ENCODE measurements at regions not wholly inside any gene's neighbourhood (a gene's known extent, or its start where the extent isn't known, plus 50 kb on each side); places are given as distances from the start of the nearest gene placed in this dataset.

GRCh38 chr13:44293374-44293773, 80.2 kb upstream of the SERP2 start:
- H2BK20ac ChIP-seq (ENCODE audit: low read depth, low read length, poor library complexity, severe bottlenecking), result no peak overlapping the region
- no peak overlapping the region for H4K5ac ChIP-seq (ENCODE audit: insufficient read length, low read depth, low read length)
- no peak overlapping the region for H3K27ac ChIP-seq (ENCODE audit: insufficient read length, low read depth, low read length)
- no peak overlapping the region for H3K4me3 Mint-ChIP-seq
- no peak for TF ChIP-seq CTCF (conservative IDR thresholded peaks at IDR 0.05)
- no peaks in the 10 kb centered on the region for H4K20me1 ChIP-seq (ENCODE audit: control insufficient read depth, insufficient read depth, insufficient read length)
- no peak overlapping the region for H4K8ac ChIP-seq (replicated peaks; ENCODE audit: insufficient read length, low read depth, low read length)
- no peaks in the 10 kb centered on the region for H3K79me2 ChIP-seq (ENCODE audit: insufficient read depth, low read length)
- H3K4ac ChIP-seq (ENCODE audit: low read depth, low read length), result no peak overlapping the region
- no peak overlapping the region for H2BK12ac ChIP-seq (ENCODE audit: insufficient read length, low read depth, low read length)
- H3K27me3 ChIP-seq (ENCODE audit: insufficient read depth, low read length), result no peaks in the 10 kb centered on the region
- no peak overlapping the region for H3K23ac ChIP-seq (ENCODE audit: insufficient read length, low read depth, low read length)
- H2AK5ac ChIP-seq (ENCODE audit: insufficient read length, low read length), result no peak overlapping the region
- H2AFZ ChIP-seq (ENCODE audit: low read length), result no peak overlapping the region
- WGBS (ENCODE audit: extremely low coverage, insufficient read length, low lambda C conversion rate), result no CpG with 5 or more reads among the region's 5 CpGs
- no peak overlapping the region for H2BK5ac ChIP-seq (ENCODE audit: insufficient read length, low read length)
- H3K23me2 ChIP-seq (ENCODE audit: insufficient read length, low read depth, low read length, poor library complexity, severe bottlenecking), result no peaks in the 10 kb centered on the region
- H3K4me1 ChIP-seq (ENCODE audit: insufficient read depth, low read length), result no peaks in the 10 kb centered on the region; the same call in 1 of the 2 replicates
- H3T11ph ChIP-seq (ENCODE audit: low read length), result no peak overlapping the region
- H3K18ac ChIP-seq (ENCODE audit: insufficient read length, low read depth, low read length), result no peak overlapping the region
- no peak overlapping the region for H2BK120ac ChIP-seq (ENCODE audit: low read depth, low read length, poor library complexity, severe bottlenecking)
- no peak overlapping the region for H3K14ac ChIP-seq (ENCODE audit: insufficient read depth, low read length)
- H4K91ac ChIP-seq (ENCODE audit: insufficient read length, low read depth, low read length), result no peak overlapping the region
- no peak overlapping the region for H3K4me2 ChIP-seq (ENCODE audit: insufficient read depth, insufficient read length, low read length)
- H3K9me3 ChIP-seq (ENCODE audit: control insufficient read depth, low read depth, low read length), result no peaks in the 10 kb centered on the region
- H3K79me1 ChIP-seq (ENCODE audit: insufficient read depth, low read depth, low read length, poor library complexity, severe bottlenecking), result no peaks in the 10 kb centered on the region
- H3K56ac ChIP-seq (ENCODE audit: insufficient read length, low read depth, low read length), result no peak overlapping the region
- peaks cover 4% of the 10 kb centered on the region for H3K27me3 Mint-ChIP-seq (ENCODE audit: low read depth)
- H3K9me3 Mint-ChIP-seq, result no peaks in the 10 kb centered on the region
- no peak overlapping the region for H2BK15ac ChIP-seq (ENCODE audit: low read depth, low read length)
- H3K4me1 Mint-ChIP-seq, result peaks cover 6 to 13% of the 10 kb centered on the region in 2 experiments
- no peaks in the 10 kb centered on the region for H3K36me3 Mint-ChIP-seq (ENCODE audit: insufficient read depth in 1 of 3, low read depth in 3 of 3)
- no peak for DNase-seq
- no peak overlapping the region for H3K27ac Mint-ChIP-seq
- no peak overlapping the region for H3K9ac ChIP-seq (ENCODE audit: extremely low read depth, insufficient read length, low read length)

Measured in H9 (cell line).